A549 (cell line): ENCODE measurements at regions not wholly inside any gene's neighbourhood (a gene's known extent, or its start where the extent isn't known, plus 50 kb on each side); places are given as distances from the start of the nearest gene placed in this dataset.

ENCODE experiments used
- EP300 ChIP-seq, 2 experiments: fragments of >200 bp; sonication (Bioruptor Twin); formaldehyde crosslinking; IDR thresholded peaks; 2 replicates in 1 of 2; 3 replicates in 1 of 2; pipeline ENCODE4 v1.6.1; 2016 to 2017
- MAX ChIP-seq: IDR thresholded peaks from 2 replicates; pipeline ENCODE4 v1.6.1; 2012
- MYC ChIP-seq: IDR thresholded peaks from 2 replicates; pipeline ENCODE4 v1.6.1; 2012; ENCODE audit warnings: mild to moderate bottlenecking, inconsistent platforms, low read length, improper control_type of control experiment, borderline replicate concordance
- NPAS2 ChIP-seq: fragments of 250-450 bp; sonication (Bioruptor Pico); IDR thresholded peaks from 2 replicates; pipeline ENCODE4 v1.8.0; 2022; ENCODE audit warnings: mild to moderate bottlenecking, moderate library complexity, borderline replicate concordance
- NR3C1 ChIP-seq: fragments of >200 bp; sonication (Bioruptor Twin); formaldehyde crosslinking; IDR thresholded peaks from 3 replicates; pipeline ENCODE4 v1.6.1; 2017
- POLR2A ChIP-seq: IDR thresholded peaks from 2 replicates; pipeline ENCODE4 v1.6.1; 2012; ENCODE audit warnings: mild to moderate bottlenecking, low read length
- SMC3 ChIP-seq: fragments of >200 bp; sonication (Bioruptor Twin); formaldehyde crosslinking; IDR thresholded peaks from 3 replicates; pipeline ENCODE4 v1.6.1; 2018; ENCODE audit warnings: inconsistent platforms
- TF ChIP-seq, protein P1 (sequence below): IDR thresholded peaks from 2 replicates; pipeline ENCODE4 v1.6.1; 2012
- TF ChIP-seq, protein P2 (sequence below): fragments of 450-650 bp; IDR thresholded peaks from 2 replicates; pipeline ENCODE4 v1.6.1; 2014; ENCODE audit warnings: antibody characterized with exemption
- TF ChIP-seq, protein P3 (sequence below): fragments of >200 bp; sonication (Bioruptor Twin); formaldehyde crosslinking; IDR thresholded peaks from 3 replicates; pipeline ENCODE4 v1.5.1; 2016

DNA sequence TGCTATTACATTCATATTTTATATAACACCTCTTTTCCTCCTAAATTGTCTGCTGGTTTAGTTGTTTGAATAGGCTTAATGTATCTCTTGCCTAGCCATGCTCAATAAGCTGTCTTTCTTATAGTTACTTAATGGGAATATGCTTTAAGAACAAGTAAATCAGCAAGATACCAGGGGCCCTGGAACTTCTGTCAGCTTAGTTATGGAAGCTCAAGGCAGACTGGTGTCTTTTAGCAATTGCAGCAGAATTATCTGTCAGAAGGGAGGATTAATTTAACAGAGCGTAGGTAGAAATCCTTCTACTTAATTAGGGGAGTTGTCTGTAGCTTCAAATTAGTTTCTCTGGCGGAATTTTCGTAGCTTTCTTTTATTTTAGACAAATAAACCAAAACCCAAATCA, 94.9 kb downstream of the C11orf91 start:
- TF ChIP-seq POLR2A (no peak), EP300 (IDR thresholded peaks at IDR 0.05) (no peak), NR3C1 (no peak), NPAS2 (CRISPR knock-in tag) (no peak), MAX (no peak), SMC3 (no peak), MYC (no peak)
- TF ChIP-seq, protein P1, sequence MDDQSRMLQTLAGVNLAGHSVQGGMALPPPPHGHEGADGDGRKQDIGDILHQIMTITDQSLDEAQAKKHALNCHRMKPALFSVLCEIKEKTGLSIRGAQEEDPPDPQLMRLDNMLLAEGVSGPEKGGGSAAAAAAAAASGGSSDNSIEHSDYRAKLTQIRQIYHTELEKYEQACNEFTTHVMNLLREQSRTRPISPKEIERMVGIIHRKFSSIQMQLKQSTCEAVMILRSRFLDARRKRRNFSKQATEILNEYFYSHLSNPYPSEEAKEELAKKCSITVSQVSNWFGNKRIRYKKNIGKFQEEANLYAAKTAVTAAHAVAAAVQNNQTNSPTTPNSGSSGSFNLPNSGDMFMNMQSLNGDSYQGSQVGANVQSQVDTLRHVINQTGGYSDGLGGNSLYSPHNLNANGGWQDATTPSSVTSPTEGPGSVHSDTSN = no peak
- TF ChIP-seq, protein P2, sequence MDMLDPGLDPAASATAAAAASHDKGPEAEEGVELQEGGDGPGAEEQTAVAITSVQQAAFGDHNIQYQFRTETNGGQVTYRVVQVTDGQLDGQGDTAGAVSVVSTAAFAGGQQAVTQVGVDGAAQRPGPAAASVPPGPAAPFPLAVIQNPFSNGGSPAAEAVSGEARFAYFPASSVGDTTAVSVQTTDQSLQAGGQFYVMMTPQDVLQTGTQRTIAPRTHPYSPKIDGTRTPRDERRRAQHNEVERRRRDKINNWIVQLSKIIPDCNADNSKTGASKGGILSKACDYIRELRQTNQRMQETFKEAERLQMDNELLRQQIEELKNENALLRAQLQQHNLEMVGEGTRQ = no peak
- TF ChIP-seq, protein P3, sequence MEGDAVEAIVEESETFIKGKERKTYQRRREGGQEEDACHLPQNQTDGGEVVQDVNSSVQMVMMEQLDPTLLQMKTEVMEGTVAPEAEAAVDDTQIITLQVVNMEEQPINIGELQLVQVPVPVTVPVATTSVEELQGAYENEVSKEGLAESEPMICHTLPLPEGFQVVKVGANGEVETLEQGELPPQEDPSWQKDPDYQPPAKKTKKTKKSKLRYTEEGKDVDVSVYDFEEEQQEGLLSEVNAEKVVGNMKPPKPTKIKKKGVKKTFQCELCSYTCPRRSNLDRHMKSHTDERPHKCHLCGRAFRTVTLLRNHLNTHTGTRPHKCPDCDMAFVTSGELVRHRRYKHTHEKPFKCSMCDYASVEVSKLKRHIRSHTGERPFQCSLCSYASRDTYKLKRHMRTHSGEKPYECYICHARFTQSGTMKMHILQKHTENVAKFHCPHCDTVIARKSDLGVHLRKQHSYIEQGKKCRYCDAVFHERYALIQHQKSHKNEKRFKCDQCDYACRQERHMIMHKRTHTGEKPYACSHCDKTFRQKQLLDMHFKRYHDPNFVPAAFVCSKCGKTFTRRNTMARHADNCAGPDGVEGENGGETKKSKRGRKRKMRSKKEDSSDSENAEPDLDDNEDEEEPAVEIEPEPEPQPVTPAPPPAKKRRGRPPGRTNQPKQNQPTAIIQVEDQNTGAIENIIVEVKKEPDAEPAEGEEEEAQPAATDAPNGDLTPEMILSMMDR = no peak
